OCI-LY1 (cell line): ENCODE measurements at regions not wholly inside any gene's neighbourhood (a gene's known extent, or its start where the extent isn't known, plus 50 kb on each side); places are given as distances from the start of the nearest gene placed in this dataset.

Experiments
- H2AFZ ChIP-seq: fragments of 200-600 bp; sonication (generic), shearing (Covaris generic); 2 replicates; pipeline ENCODE4 v1.6.0; 2014; ENCODE audit warnings: antibody characterized with exemption, mild to moderate bottlenecking, low read length
- H3F3A ChIP-seq: fragments of 200-600 bp; sonication (generic), shearing (Covaris generic); 2 replicates; pipeline ENCODE4 v1.6.0; 2014; ENCODE audit warnings: mild to moderate bottlenecking, antibody characterized with exemption, low read length, moderate library complexity; ENCODE audit not compliant: insufficient read depth
- H3K27ac ChIP-seq: fragments of 200-600 bp; sonication (generic); 2 replicates; pipeline ENCODE4 v1.5.1; 2014; ENCODE audit warnings: low read length, mixed run types, mild to moderate bottlenecking, low read depth; ENCODE audit not compliant: poor library complexity, severe bottlenecking
- H3K27me3 ChIP-seq: fragments of 200-600 bp; sonication (generic); 2 replicates; pipeline ENCODE4 v1.6.0; 2014; ENCODE audit warnings: antibody characterized with exemption, mild to moderate bottlenecking, low read length, moderate library complexity; ENCODE audit not compliant: insufficient read depth
- H3K36me3 ChIP-seq: fragments of 200-600 bp; sonication (generic); 2 replicates; pipeline ENCODE4 v1.6.1; 2014; ENCODE audit warnings: mild to moderate bottlenecking, antibody characterized with exemption, low read length, moderate library complexity, mixed read lengths; ENCODE audit not compliant: insufficient read depth
- H3K4me1 ChIP-seq: fragments of 200-600 bp; sonication (generic); 2 replicates; pipeline ENCODE4 v1.5.1; 2014; ENCODE audit warnings: mild to moderate bottlenecking, low read length, moderate library complexity; ENCODE audit not compliant: insufficient read depth, severe bottlenecking
- H3K4me2 ChIP-seq: fragments of 200-600 bp; sonication (generic), shearing (Covaris generic); 2 replicates; pipeline ENCODE4 v1.6.1; 2014; ENCODE audit warnings: low read length
- H3K4me3 ChIP-seq: fragments of 200-600 bp; sonication (generic); 2 replicates; pipeline ENCODE4 v1.5.1; 2014; ENCODE audit warnings: low read length, low read depth, mild to moderate bottlenecking, mixed read lengths; ENCODE audit not compliant: poor library complexity, severe bottlenecking
- H3K79me2 ChIP-seq: fragments of 200-600 bp; shearing (Covaris generic); 2 replicates; pipeline ENCODE4 v1.6.1; 2016; ENCODE audit warnings: mixed run types, low read length, mixed read lengths; ENCODE audit not compliant: insufficient read depth
- H3K9ac ChIP-seq: fragments of 200-600 bp; sonication (generic), shearing (Covaris generic); 2 replicates; pipeline ENCODE4 v1.6.1; 2014; ENCODE audit warnings: mild to moderate bottlenecking, low read length, mixed read lengths
- H3K9me2 ChIP-seq: fragments of 200-600 bp; sonication (generic), shearing (Covaris generic); 2 replicates; pipeline ENCODE4 v1.6.1; 2014; ENCODE audit warnings: low read depth, mild to moderate bottlenecking, low read length, mixed read lengths
- H3K9me3 ChIP-seq: fragments of 200-600 bp; shearing (Covaris generic); 2 replicates; pipeline ENCODE4 v1.6.1; 2014; ENCODE audit warnings: low read length, mixed read lengths
- H4K20me1 ChIP-seq: fragments of 200-600 bp; sonication (generic), shearing (Covaris generic); 2 replicates; pipeline ENCODE4 v1.6.0; 2016; ENCODE audit warnings: mild to moderate bottlenecking, low read length; ENCODE audit not compliant: insufficient read depth
- CTCF ChIP-seq: fragments of 200-600 bp; sonication (generic), shearing (Covaris generic); IDR thresholded peaks from 2 replicates; pipeline ENCODE4 v1.5.1; 2017; ENCODE audit warnings: mild to moderate bottlenecking, antibody characterized with exemption, low read length, moderate library complexity, mixed read lengths
- EZH2 ChIP-seq: fragments of 200-600 bp; sonication (generic), shearing (Covaris generic); IDR thresholded peaks from 2 replicates; pipeline ENCODE4 v1.8.0; 2017; ENCODE audit warnings: borderline replicate concordance, mixed run types, mild to moderate bottlenecking, antibody characterized with exemption, low read length, moderate library complexity, mixed read lengths

GRCh38 chr13:59532405-59532804 lies 631.3 kb downstream of the DIAPH3 start:
- H3K27me3 ChIP-seq: no peaks in the 10 kb centered on the region
- H4K20me1 ChIP-seq: no peaks in the 10 kb centered on the region
- no peak overlapping the region for H3K4me3 ChIP-seq
- no peak overlapping the region for H3K9ac ChIP-seq
- no peaks in the 10 kb centered on the region for H3K36me3 ChIP-seq
- no peak overlapping the region for H3K27ac ChIP-seq
- no peaks in the 10 kb centered on the region for H3K79me2 ChIP-seq
- H2AFZ ChIP-seq: no peak overlapping the region
- no peaks in the 10 kb centered on the region for H3K4me1 ChIP-seq
- H3K9me2 ChIP-seq: no peaks in the 10 kb centered on the region
- H3K4me2 ChIP-seq: no peak overlapping the region
- no peaks in the 10 kb centered on the region for H3F3A ChIP-seq
- TF ChIP-seq CTCF (no peak), EZH2 (no peak)
- H3K9me3 ChIP-seq: no peaks in the 10 kb centered on the region

DNA sequence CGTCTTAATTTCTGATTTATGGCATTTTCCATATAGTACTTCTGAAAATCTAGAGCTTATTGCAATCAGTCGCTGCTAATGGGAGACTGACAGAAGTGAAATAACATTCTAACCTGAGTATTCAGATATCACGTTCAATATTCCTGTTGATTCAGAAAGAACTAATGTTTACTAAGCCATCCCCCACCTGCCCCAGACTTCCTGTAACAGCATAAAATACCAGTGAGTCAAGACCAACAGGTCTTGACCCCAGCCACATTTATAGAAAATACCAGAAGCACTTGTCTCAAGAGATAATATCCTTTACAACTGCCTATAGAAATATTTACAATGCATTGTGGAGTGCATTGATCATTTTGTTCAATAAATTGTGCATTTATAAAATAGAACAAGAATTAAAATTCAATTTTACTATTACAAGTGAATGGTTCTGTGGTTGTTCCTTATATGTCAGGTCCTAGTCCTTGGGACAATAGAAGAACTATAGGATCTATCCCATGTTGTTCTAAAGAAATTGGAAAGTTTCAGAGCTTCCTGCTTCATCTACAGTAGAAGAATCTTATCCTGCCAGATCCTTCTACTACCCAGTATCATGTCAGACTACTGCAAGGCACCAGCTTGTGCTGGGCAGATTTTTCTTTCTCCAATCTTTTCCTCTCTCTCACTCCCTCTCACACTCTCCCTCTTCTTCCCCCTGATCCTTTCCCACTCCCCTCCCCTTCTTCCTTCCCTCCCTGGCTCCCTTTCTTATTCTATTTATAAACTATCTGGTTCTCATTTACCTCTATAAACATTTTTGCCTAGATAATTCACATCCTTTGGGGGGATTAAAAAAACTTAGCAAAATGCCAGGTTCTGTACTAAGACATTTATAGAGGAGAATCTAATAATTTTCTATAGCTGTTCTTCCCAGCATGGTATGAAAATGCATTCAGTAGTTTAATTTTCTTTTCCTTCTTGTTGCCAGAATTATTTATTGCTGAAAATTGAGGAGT lies 629.9 kb downstream of the DIAPH3 start:
- Histone ChIP-seq H3K36me3 (no peaks in the 10 kb centered on the region), H2AFZ (no peak overlapping the region), H3K9me2 (no peaks in the 10 kb centered on the region), H3K27me3 (no peaks in the 10 kb centered on the region), H3K4me3 (no peak overlapping the region), H3K9me3 (no peaks in the 10 kb centered on the region), H3K4me2 (no peak overlapping the region), H3K9ac (no peak overlapping the region), H3K4me1 (no peaks in the 10 kb centered on the region), H3F3A (no peaks in the 10 kb centered on the region), H3K79me2 (no peaks in the 10 kb centered on the region), H4K20me1 (no peaks in the 10 kb centered on the region), H3K27ac (no peak overlapping the region)
- TF ChIP-seq CTCF (no peak), EZH2 (no peak)

DNA sequence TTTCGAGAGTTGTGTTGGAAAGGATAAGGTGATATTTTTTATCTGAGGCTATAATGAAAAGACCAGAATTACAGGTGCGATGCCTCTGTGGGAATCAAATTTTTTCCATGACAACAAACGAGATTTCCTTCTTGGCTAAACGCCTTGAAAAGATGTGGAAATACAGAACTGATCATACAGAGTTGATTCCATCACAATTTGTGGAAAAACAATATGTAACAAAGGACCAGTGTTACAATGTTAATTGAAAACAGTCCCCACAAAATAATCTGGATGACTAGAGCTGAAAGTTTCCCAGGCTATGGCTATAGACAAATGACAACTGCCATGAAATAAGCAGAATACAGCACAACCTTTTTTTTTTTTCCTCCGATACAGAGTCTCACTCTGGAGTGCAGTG lies 628.9 kb downstream of the DIAPH3 start:
- Histone ChIP-seq H3K36me3 (no peaks in the 10 kb centered on the region), H3K4me2 (no peak overlapping the region), H3K4me1 (no peaks in the 10 kb centered on the region), H3K9me3 (no peaks in the 10 kb centered on the region), H3K4me3 (no peak overlapping the region), H2AFZ (no peak overlapping the region), H4K20me1 (no peaks in the 10 kb centered on the region), H3K9me2 (no peaks in the 10 kb centered on the region), H3F3A (no peaks in the 10 kb centered on the region), H3K79me2 (no peaks in the 10 kb centered on the region), H3K27ac (no peak overlapping the region), H3K27me3 (no peaks in the 10 kb centered on the region), H3K9ac (no peak overlapping the region)
- TF ChIP-seq EZH2: no peak
- no peak for TF ChIP-seq CTCF
